Kidney (tissue), 13 donors: ENCODE measurements at regions not wholly inside any gene's neighbourhood (a gene's known extent, or its start where the extent isn't known, plus 50 kb on each side); places are given as distances from the start of the nearest gene placed in this dataset.
A peak's percentile ranks its signal among the peaks of the same experiment; 100 is the strongest.

ENCODE experiments used
- DNase-seq, 5 donors: peaks; one replicate each; pipeline ENCODE4 v3.0.0-alpha.2; 2013 to 2020
- FAIRE-seq: peaks from 2 replicates; lab custom pipeline; 2012; peaks lifted over from hg19 to GRCh38; lab: Jason Lieb, UNC
- H3K27ac ChIP-seq, 2 donors: one replicate each; pipeline ENCODE4 v1.7.0; 2013; ENCODE audit warnings: low read depth in 2 of 2, low read length in 2 of 2, inconsistent platforms in 1 of 2
- H3K27me3 ChIP-seq: one replicate; pipeline ENCODE4 v1.7.1; 2013; ENCODE audit warnings: low read length, inconsistent platforms; ENCODE audit not compliant: control insufficient read depth, insufficient read depth
- H3K36me3 ChIP-seq, 3 donors: one replicate each; pipeline versions ENCODE4 v1.7.0 to v1.7.1; 2013; ENCODE audit warnings: low read length in 3 of 3, control low read depth in 1 of 3, inconsistent platforms in 1 of 3; ENCODE audit not compliant: insufficient read depth in 3 of 3, control insufficient read depth in 2 of 3
- H3K4me1 ChIP-seq, 3 donors: one replicate each; pipeline versions ENCODE4 v1.7.0 to v1.7.1; 2013; ENCODE audit warnings: low read length in 3 of 3, inconsistent platforms in 1 of 3, low read depth in 1 of 3; ENCODE audit not compliant: control insufficient read depth in 2 of 3, insufficient read depth in 2 of 3
- H3K4me3 ChIP-seq, 3 donors: one replicate each; pipeline versions ENCODE4 v1.7.0 to v1.8.1; 2013; ENCODE audit warnings: low read length in 3 of 3, control low read depth in 1 of 3, inconsistent platforms in 1 of 3
- H3K9ac ChIP-seq, 3 donors: one replicate each; pipeline versions ENCODE4 v1.7.0 to v1.7.1; 2013; ENCODE audit warnings: low read length in 3 of 3, control low read depth in 1 of 3, inconsistent platforms in 1 of 3
- H3K9me3 ChIP-seq, 3 donors: one replicate each; pipeline versions ENCODE4 v1.7.0 to v1.7.1; 2013; ENCODE audit warnings: low read length in 3 of 3, control low read depth in 1 of 3, inconsistent platforms in 1 of 3; ENCODE audit not compliant: control insufficient read depth in 2 of 3, insufficient read depth in 1 of 3
- CTCF ChIP-seq: IDR thresholded peaks from 3 replicates; pipeline ENCODE4 v1.5.1; 2012; ENCODE audit warnings: mild to moderate bottlenecking, moderate library complexity, borderline replicate concordance; ENCODE audit not compliant: insufficient read depth; ENCODE audit errors: extremely low read depth
- intact Hi-C: fragments of 100-400 bp; cut with DNase I; formaldehyde crosslinking; loops from one replicate; pipeline ENCODE4 v1.11.1; 2022
- donor health status: control.
- donor health status: control.
- donor health status: control.
- donor health status: control.
- donor health status: control.
- donor health status: DM: yes; HTN: yes; CAD: no.
- donor health status: Normal renal cell carcinoma (clear cell type).

DNA sequence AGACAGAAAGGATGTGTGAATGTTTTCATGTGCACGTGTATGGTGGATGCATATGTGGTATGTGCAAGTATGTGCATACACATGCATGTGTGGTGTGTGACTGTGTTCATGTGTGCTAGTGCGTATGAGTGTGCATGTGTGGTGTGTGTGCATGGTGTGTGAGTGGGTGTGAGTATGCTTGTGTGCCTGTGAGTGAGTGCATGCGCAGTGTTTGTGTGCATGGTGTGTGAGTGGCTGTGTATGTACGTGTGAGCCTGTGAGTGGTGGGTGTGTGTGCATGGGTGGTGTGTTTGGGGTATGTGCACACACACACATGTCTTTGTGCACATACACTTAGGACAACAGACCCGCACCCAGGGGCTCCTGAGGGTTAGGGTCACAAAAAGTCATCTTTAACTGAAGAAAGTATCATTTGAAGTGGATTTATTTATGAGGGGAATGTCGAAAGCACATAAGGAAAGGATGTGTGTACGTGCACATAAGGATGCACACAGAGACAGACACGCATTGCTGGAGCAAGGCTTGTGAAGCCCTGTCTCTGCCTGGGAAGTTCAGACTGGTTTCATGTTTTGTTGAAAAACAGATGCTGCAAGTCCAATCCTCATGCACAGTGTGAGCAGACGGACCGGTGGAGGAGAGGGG lies 237.0 kb downstream of the SYK start:
- H3K4me3 ChIP-seq, result peak overlapping the region in 1 of 3 donors; percentile 11
- no peaks in the 10 kb centered on the region for H3K36me3 ChIP-seq
- intact Hi-C loops, result loop anchor here (10.0 kb wide), 1 partner anchor 396 kb away; no protein-coding TSS in a partner anchor
- H3K27me3 ChIP-seq, result no peaks in the 10 kb centered on the region
- peaks cover 3 to 18% (median 15%) of the 10 kb centered on the region in 3 donors for H3K4me1 ChIP-seq
- no peak for FAIRE-seq
- peak in 1 of 5 donors; percentile 43 for DNase-seq
- peaks cover 0 to 2% (median 0%) of the 10 kb centered on the region in 3 donors for H3K9me3 ChIP-seq
- TF ChIP-seq CTCF, result no peak
- no peak overlapping the region for H3K9ac ChIP-seq
- H3K27ac ChIP-seq, result no peak overlapping the region

- no peak overlapping the region for H3K9ac ChIP-seq
- no peak overlapping the region for H3K27ac ChIP-seq
- intact Hi-C loops, result loop anchor here (10.0 kb wide), 1 partner anchor 396 kb away; no protein-coding TSS in a partner anchor
- H3K4me3 ChIP-seq, result no peak overlapping the region
- FAIRE-seq (no peak), DNase-seq (peak in 1 of 5 donors; percentile 52)
- no peaks in the 10 kb centered on the region for H3K27me3 ChIP-seq
- peaks cover 3 to 18% (median 15%) of the 10 kb centered on the region in 3 donors for H3K4me1 ChIP-seq
- peaks cover 0 to 2% (median 0%) of the 10 kb centered on the region in 3 donors for H3K9me3 ChIP-seq
- no peak for TF ChIP-seq CTCF
- H3K36me3 ChIP-seq, result no peaks in the 10 kb centered on the region
These were observed 237.7 kb downstream of the SYK start for GRCh38 chr9:91039125-91039834.

DNA sequence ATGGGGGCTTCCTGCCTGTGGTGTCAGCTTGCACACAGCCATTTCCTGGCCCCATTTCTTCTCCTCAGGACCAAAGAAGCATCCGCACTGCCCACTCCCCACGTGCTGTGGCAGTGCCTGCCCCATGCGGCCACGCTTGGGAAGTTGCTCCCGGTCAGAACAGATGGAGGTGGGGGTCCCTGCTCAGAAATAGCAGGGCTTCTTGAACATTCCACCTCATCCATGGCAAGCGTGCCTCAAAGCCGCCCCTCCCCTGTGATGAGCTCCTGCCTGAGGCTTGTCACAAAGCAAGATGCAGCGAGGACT lies 238.2 kb downstream of the SYK start:
- Histone ChIP-seq H3K4me1 (peaks cover 3 to 19% (median 15%) of the 10 kb centered on the region in 3 donors), H3K36me3 (no peaks in the 10 kb centered on the region), H3K4me3 (no peak overlapping the region), H3K9me3 (peaks cover 0 to 2% (median 0%) of the 10 kb centered on the region in 3 donors), H3K27ac (no peak overlapping the region), H3K9ac (no peak overlapping the region), H3K27me3 (no peaks in the 10 kb centered on the region)
- FAIRE-seq, result no peak
- DNase-seq, result peak in 1 of 5 donors; percentile 43
- no peak for TF ChIP-seq CTCF
- intact Hi-C loops, result loop anchor here (10.0 kb wide), 1 partner anchor 395 kb away; no protein-coding TSS in a partner anchor
